DOHH2 (cell line): ENCODE measurements at regions not wholly inside any gene's neighbourhood (a gene's known extent, or its start where the extent isn't known, plus 50 kb on each side); places are given as distances from the start of the nearest gene placed in this dataset.

Experiments
- CTCF ChIP-seq: fragments of 200-600 bp; sonication (generic); IDR thresholded peaks from one replicate; pipeline ENCODE4 v1.5.1; 2014; ENCODE audit warnings: antibody characterized with exemption, mild to moderate bottlenecking, low read depth, low read length; ENCODE audit not compliant: poor library complexity, severe bottlenecking
- EZH2phosphoT487 ChIP-seq: fragments of 200-600 bp; sonication (generic); IDR thresholded peaks from 2 replicates; pipeline ENCODE4 v1.6.1; 2017; ENCODE audit warnings: borderline replicate concordance, mild to moderate bottlenecking, antibody characterized with exemption, low read length, moderate library complexity, mixed read lengths

GRCh38 chr2:47313728-47314127 is 55.4 kb upstream of the EPCAM start:
- TF ChIP-seq CTCF (peak; percentile 46), EZH2phosphoT487 (no peak)
